BJ (cell line): ENCODE measurements at regions not wholly inside any gene's neighbourhood (a gene's known extent, or its start where the extent isn't known, plus 50 kb on each side); places are given as distances from the start of the nearest gene placed in this dataset.

Experiments
- CTCF ChIA-PET: fragments of 350-600 bp; formaldehyde crosslinking; extraction: SDS; loops from one replicate; lab custom pipeline; 2021; ENCODE audit warnings: antibody characterized with exemption, inconsistent platforms; lab: Yijun Ruan, JAX
- POLR2A ChIA-PET: fragments of 300-600 bp; sonication (Branson Sonifier 250); formaldehyde crosslinking; extraction: SDS; loops from one replicate; lab custom pipeline; 2021; ENCODE audit warnings: antibody characterized with exemption; lab: Charles Lee
- DNase-seq: peaks from one replicate; pipeline ENCODE4 v3.0.0-alpha.2; 2011; ENCODE audit warnings: low read depth
- H3K27me3 ChIP-seq: 2 replicates; pipeline ENCODE4 v1.6.0; 2011; ENCODE audit warnings: low read length; ENCODE audit not compliant: control insufficient read depth, insufficient read depth
- H3K36me3 ChIP-seq: 2 replicates; pipeline ENCODE4 v1.5.1; 2011; ENCODE audit warnings: low read length; ENCODE audit not compliant: control insufficient read depth, insufficient read depth
- H3K4me3 ChIP-seq: 2 replicates; pipeline ENCODE4 v1.5.1; 2011; ENCODE audit warnings: low read depth, mild to moderate bottlenecking, control low read depth, low read length
- TF ChIP-seq, protein P1 (sequence below): IDR thresholded peaks from 2 replicates; pipeline ENCODE4 v1.5.1; 2011; ENCODE audit warnings: low read depth, mild to moderate bottlenecking, control low read depth, inconsistent platforms, low read length, moderate library complexity; ENCODE audit not compliant: insufficient read depth

- CTCF ChIA-PET = no interaction called here
- H3K36me3 ChIP-seq = no peaks in the 10 kb centered on the region
- H3K27me3 ChIP-seq = no peaks in the 10 kb centered on the region
- POLR2A ChIA-PET = no interaction called here
- TF ChIP-seq, protein P1, sequence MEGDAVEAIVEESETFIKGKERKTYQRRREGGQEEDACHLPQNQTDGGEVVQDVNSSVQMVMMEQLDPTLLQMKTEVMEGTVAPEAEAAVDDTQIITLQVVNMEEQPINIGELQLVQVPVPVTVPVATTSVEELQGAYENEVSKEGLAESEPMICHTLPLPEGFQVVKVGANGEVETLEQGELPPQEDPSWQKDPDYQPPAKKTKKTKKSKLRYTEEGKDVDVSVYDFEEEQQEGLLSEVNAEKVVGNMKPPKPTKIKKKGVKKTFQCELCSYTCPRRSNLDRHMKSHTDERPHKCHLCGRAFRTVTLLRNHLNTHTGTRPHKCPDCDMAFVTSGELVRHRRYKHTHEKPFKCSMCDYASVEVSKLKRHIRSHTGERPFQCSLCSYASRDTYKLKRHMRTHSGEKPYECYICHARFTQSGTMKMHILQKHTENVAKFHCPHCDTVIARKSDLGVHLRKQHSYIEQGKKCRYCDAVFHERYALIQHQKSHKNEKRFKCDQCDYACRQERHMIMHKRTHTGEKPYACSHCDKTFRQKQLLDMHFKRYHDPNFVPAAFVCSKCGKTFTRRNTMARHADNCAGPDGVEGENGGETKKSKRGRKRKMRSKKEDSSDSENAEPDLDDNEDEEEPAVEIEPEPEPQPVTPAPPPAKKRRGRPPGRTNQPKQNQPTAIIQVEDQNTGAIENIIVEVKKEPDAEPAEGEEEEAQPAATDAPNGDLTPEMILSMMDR = no peak
- H3K4me3 ChIP-seq = no peak overlapping the region
- no peak for DNase-seq
Observed at GRCh38 chr2:156116113-156116512, 216.4 kb downstream of the NR4A2 start.

DNA sequence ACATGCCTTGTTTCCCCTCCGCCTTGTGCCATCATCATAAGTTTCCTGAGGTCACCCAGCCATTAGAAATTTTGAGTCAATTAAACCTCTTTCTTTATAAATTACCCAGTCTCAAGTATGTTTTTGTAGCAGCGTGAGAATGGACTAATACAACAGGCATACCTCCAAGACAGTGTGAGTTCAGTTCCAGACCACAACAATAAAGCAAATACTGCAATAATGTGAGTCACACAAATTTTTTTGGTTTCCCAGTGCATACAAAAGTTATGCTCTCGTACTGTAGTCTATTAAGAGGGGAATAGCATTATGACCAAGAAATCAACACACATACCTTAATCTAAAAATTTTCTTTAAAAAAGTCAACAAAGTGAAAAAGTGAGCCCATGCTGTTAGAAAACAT, 217.2 kb downstream of the NR4A2 start:
- H3K27me3 ChIP-seq = no peaks in the 10 kb centered on the region
- H3K36me3 ChIP-seq = no peaks in the 10 kb centered on the region
- ChIA-PET POLR2A (no interaction called here), CTCF (no interaction called here)
- TF ChIP-seq, protein P1 = no peak
- DNase-seq = no peak
- H3K4me3 ChIP-seq = no peak overlapping the region

DNA sequence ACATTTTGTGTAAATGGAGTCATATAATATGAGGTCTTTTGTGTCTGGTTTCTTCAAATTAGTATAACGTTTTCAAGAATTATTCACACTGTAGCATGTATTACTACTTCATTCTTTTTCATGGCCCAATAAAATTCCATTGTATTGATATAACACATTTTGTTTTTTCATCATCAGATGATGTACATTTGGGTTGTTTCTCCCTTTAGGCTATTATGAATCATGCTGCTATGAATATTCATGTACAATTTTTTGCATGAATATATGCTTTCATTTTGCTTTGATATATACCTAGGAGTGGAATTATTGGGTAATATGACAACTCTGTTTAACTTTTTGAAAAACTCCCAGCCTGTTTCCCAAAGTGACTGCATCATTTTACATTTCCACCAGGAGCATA, 220.2 kb downstream of the NR4A2 start:
- no peak for DNase-seq
- TF ChIP-seq, protein P1 = no peak
- no peaks in the 10 kb centered on the region for H3K27me3 ChIP-seq
- ChIA-PET POLR2A (no interaction called here), CTCF (no interaction called here)
- H3K36me3 ChIP-seq = no peaks in the 10 kb centered on the region
- no peak overlapping the region for H3K4me3 ChIP-seq

- Histone ChIP-seq H3K4me3 (no peak overlapping the region), H3K27me3 (no peaks in the 10 kb centered on the region), H3K36me3 (no peaks in the 10 kb centered on the region)
- ChIA-PET POLR2A (no interaction called here), CTCF (interaction anchor here (0.5 kb wide), 1 partner anchor 9 kb away, joined by 3 read pairs; no protein-coding TSS in a partner anchor)
- TF ChIP-seq, protein P1 = no peak
- no peak for DNase-seq
Observed at GRCh38 chr2:156110890-156111289, 221.6 kb downstream of the NR4A2 start.

DNA sequence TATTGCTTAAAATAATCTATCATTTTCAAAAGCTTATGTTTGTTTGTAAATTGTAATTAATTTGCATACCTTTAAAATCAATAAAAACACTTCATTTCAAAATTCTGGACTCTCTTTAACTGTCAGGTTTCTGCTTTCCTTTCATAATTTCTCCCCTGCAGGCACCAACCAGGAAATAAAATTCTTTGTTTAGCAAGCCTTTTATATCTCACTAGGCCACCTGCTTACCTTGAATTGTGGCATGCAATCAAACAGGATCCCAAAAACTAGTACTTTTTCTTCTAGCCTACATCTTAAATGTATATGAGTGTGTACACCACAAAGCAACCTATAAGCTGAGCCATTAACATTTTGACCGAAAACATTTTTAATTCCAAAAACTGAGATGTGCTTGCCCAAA, 233.1 kb downstream of the NR4A2 start:
- CTCF ChIA-PET = no interaction called here
- no peak for DNase-seq
- Histone ChIP-seq H3K36me3 (no peaks in the 10 kb centered on the region), H3K4me3 (no peak overlapping the region), H3K27me3 (no peaks in the 10 kb centered on the region)
- TF ChIP-seq, protein P1 = no peak
- POLR2A ChIA-PET = no interaction called here
